ENCODE measurements at regions not wholly inside any gene's neighbourhood (a gene's known extent, or its start where the extent isn't known, plus 50 kb on each side); places are given as distances from the start of the nearest gene placed in this dataset.

GRCh38 chr16:48870141-48870540 lies 260.2 kb upstream of the N4BP1 start:
- TF ChIP-seq CTCF (IDR thresholded peaks at IDR 0.05) = no peak
- TF ChIP-seq POLR2A (IDR thresholded peaks at IDR 0.05) = no peak
